CD4-positive, CD25-positive, alpha-beta regulatory T cell (primary cell): ENCODE measurements at regions not wholly inside any gene's neighbourhood (a gene's known extent, or its start where the extent isn't known, plus 50 kb on each side); places are given as distances from the start of the nearest gene placed in this dataset.
"Not testable (repeated sequence)": the region's sequence is repeated elsewhere in the genome, so short reads cannot be mapped to it uniquely, and the experiment has no call there.

Experiments
- ATAC-seq, 2 donors: fragments of 150-1000 bp; cut with Tn5 transposase; one replicate each; pipeline ENCODE4 v1.10.0; 2021; ENCODE audit warnings: low read depth in 2 of 2, moderate number of reproducible peaks in 2 of 2, moderate library complexity in 1 of 2
- DNase-seq, 3 donors: peaks; one replicate each; pipeline versions ENCODE4 v3.0.0 to v3.0.0-alpha.2; 2012 to 2022; ENCODE audit warnings: mixed read lengths in 1 of 3
- H3K27ac ChIP-seq: one replicate; pipeline ENCODE4 v1.7.0; 2013; ENCODE audit warnings: mild to moderate bottlenecking, low read length; ENCODE audit not compliant: insufficient read depth, poor library complexity, severe bottlenecking
- H3K27me3 ChIP-seq: one replicate; pipeline ENCODE4 v1.7.0; 2013; ENCODE audit warnings: low read length; ENCODE audit not compliant: control insufficient read depth, insufficient read depth
- H3K36me3 ChIP-seq: one replicate; pipeline ENCODE4 v1.7.0; 2013; ENCODE audit warnings: mild to moderate bottlenecking, low read length, moderate library complexity; ENCODE audit not compliant: control insufficient read depth, insufficient read depth
- H3K4me1 ChIP-seq: 2 replicates; pipeline ENCODE4 v1.7.0; 2013; ENCODE audit warnings: mild to moderate bottlenecking, low read length; ENCODE audit not compliant: insufficient read depth, control insufficient read depth, poor library complexity, severe bottlenecking
- H3K4me3 ChIP-seq: one replicate; pipeline ENCODE4 v1.7.0; 2013; ENCODE audit warnings: low read depth, mild to moderate bottlenecking, low read length, moderate library complexity
- H3K9me3 ChIP-seq, 2 experiments: 1 replicate in 1 of 2; 2 replicates in 1 of 2; pipeline ENCODE4 v1.7.0; 2013; ENCODE audit warnings: low read length in 2 of 2, mild to moderate bottlenecking in 1 of 2, moderate library complexity in 1 of 2; ENCODE audit not compliant: control insufficient read depth in 2 of 2
- H3K27ac Mint-ChIP-seq, 3 donors: one replicate each; pipeline ENCODE4 v1.8.0; 2020 to 2022; ENCODE audit warnings: mild to moderate bottlenecking in 3 of 3, mixed read lengths in 3 of 3, moderate library complexity in 2 of 3
- H3K27me3 Mint-ChIP-seq: one replicate; pipeline ENCODE4 v1.8.0; 2022; ENCODE audit warnings: mild to moderate bottlenecking, mixed read lengths
- H3K36me3 Mint-ChIP-seq: one replicate; pipeline ENCODE4 v1.8.0; 2020; ENCODE audit warnings: mixed read lengths
- H3K4me1 Mint-ChIP-seq, 4 donors: one replicate each; pipeline ENCODE4 v1.8.0; 2020 to 2022; ENCODE audit warnings: mixed read lengths in 4 of 4, mild to moderate bottlenecking in 1 of 4
- H3K4me3 Mint-ChIP-seq, 4 donors: one replicate each; pipeline ENCODE4 v1.8.0; 2020 to 2022; ENCODE audit warnings: mild to moderate bottlenecking in 4 of 4, mixed read lengths in 4 of 4, moderate library complexity in 3 of 4
- H3K9me3 Mint-ChIP-seq, 7 donors: one replicate each; pipeline ENCODE4 v1.8.0; 2020 to 2022; ENCODE audit warnings: mixed read lengths in 7 of 7, mild to moderate bottlenecking in 3 of 7, moderate library complexity in 2 of 7

DNA sequence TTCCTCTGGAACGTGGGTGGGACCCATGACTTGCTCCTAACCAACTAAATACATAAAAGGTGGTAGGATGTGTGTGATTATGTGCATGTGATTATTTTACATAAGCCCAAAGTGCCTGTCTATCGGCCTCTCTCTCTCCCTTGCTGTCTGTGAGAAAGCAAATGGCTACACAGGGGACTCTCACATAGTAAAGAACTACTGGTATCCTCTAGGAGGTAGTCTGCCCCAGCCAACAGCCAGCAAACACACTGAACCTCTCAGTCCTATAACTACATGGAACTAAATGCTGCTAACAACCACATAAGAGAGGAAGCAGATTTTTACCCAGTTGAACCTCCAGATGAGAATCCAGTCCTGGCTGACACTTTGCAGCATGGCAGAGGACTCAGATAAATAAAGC, 1249.4 kb downstream of the ADGRL3 start:
- Mint-ChIP-seq H3K27me3 (no peaks in the 10 kb centered on the region), H3K9me3 (peaks cover 0 to 11% (median 5%) of the 10 kb centered on the region in 7 donors), H3K27ac (no peak overlapping the region), H3K4me3 (no peak overlapping the region), H3K4me1 (no peaks in the 10 kb centered on the region), H3K36me3 (no peaks in the 10 kb centered on the region)
- H3K27ac ChIP-seq: no peak overlapping the region
- no peak overlapping the region for H3K4me3 ChIP-seq
- no peaks in the 10 kb centered on the region for H3K36me3 ChIP-seq
- DNase-seq (no peak), ATAC-seq (no peak)
- no peaks in the 10 kb centered on the region for H3K27me3 ChIP-seq
- no peaks in the 10 kb centered on the region for H3K9me3 ChIP-seq
- H3K4me1 ChIP-seq: no peaks in the 10 kb centered on the region

DNA sequence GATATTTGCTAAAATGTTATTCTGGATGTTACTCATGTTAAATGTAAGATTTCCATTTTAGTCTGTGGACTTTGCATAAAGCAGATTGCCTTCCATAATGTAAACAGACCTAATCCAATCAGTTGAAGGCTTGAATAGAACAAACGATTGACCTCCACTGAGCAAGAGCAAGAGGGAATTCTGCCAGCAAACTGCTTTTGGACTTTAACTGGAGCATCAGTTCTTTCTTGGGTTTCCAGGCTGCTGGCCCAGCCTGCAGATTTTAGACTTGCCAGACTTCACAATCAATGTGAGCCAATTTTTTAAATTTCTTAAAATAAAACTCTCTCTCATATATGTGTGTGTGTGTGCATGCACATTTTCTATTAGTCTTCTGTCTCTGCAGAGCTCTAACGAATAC, 1248.8 kb downstream of the ADGRL3 start:
- Histone ChIP-seq H3K36me3 (no peaks in the 10 kb centered on the region), H3K27ac (no peak overlapping the region), H3K4me3 (no peak overlapping the region), H3K27me3 (no peaks in the 10 kb centered on the region), H3K4me1 (no peaks in the 10 kb centered on the region), H3K9me3 (no peaks in the 10 kb centered on the region)
- H3K4me3 Mint-ChIP-seq: no peak overlapping the region
- H3K9me3 Mint-ChIP-seq: peaks cover 0 to 11% (median 5%) of the 10 kb centered on the region in 7 donors
- H3K27ac Mint-ChIP-seq: no peak overlapping the region
- no peaks in the 10 kb centered on the region for H3K36me3 Mint-ChIP-seq
- ATAC-seq (no peak), DNase-seq (no peak)
- H3K4me1 Mint-ChIP-seq: no peaks in the 10 kb centered on the region
- no peaks in the 10 kb centered on the region for H3K27me3 Mint-ChIP-seq

DNA sequence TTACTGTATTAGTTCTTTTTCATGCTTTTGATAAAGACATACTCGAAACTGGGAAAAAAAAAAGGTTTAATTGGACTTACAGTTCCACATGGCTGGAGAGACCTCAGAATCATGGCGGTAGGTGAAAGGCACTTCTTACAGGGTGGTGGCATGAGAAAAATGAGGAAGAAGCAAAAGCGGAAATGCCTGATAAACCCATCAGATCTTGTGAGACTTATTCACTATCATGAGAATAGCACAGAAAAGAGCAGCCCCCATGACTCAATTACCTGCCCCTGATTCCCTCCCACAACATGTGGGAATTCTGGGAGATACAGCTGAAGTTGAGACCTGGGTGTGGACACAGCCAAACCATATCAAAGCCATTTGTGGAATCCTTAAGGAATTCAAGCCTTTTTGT, 1238.9 kb downstream of the ADGRL3 start:
- Histone ChIP-seq H3K27me3 (no peaks in the 10 kb centered on the region), H3K36me3 (no peaks in the 10 kb centered on the region), H3K9me3 (no peaks in the 10 kb centered on the region), H3K27ac (no peak overlapping the region), H3K4me1 (no peaks in the 10 kb centered on the region), H3K4me3 (no peak overlapping the region)
- Mint-ChIP-seq H3K27me3 (no peaks in the 10 kb centered on the region), H3K4me1 (no peaks in the 10 kb centered on the region), H3K36me3 (no peaks in the 10 kb centered on the region), H3K4me3 (no peak overlapping the region), H3K9me3 (peaks cover 3 to 40% (median 18%) of the 10 kb centered on the region in 7 donors), H3K27ac (no peak overlapping the region)
- DNase-seq: no peak
- no peak for ATAC-seq

DNA sequence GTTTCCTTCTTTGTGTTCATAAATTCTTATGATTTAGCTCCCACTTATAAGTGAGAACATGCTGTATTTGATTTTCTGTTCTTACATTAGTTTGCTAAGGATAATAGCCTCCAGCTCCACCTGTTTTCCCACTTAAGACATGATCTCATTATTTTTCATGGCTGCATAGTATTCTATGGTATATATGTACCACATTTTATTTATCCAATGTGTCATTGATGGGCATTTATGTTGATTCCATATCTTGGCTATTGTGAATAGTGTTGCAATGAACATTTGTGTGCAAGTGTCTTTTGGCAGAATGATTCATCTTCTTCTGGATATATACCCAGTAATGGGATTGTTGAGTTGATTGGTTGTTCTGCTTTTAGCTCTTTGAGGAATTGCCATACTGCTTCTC, 1234.8 kb downstream of the ADGRL3 start:
- no peaks in the 10 kb centered on the region for H3K36me3 Mint-ChIP-seq
- Histone ChIP-seq H3K27me3 (no peaks in the 10 kb centered on the region), H3K9me3 (peaks cover 0 to 5% of the 10 kb centered on the region in 2 experiments), H3K27ac (no peak overlapping the region), H3K4me3 (no peak overlapping the region), H3K4me1 (no peaks in the 10 kb centered on the region), H3K36me3 (no peaks in the 10 kb centered on the region)
- no peaks in the 10 kb centered on the region for H3K27me3 Mint-ChIP-seq
- ATAC-seq: no peak
- H3K4me1 Mint-ChIP-seq: no peaks in the 10 kb centered on the region
- no peak overlapping the region for H3K27ac Mint-ChIP-seq
- peaks cover 5 to 33% (median 14%) of the 10 kb centered on the region in 7 donors for H3K9me3 Mint-ChIP-seq
- no peak for DNase-seq
- no peak overlapping the region for H3K4me3 Mint-ChIP-seq

DNA sequence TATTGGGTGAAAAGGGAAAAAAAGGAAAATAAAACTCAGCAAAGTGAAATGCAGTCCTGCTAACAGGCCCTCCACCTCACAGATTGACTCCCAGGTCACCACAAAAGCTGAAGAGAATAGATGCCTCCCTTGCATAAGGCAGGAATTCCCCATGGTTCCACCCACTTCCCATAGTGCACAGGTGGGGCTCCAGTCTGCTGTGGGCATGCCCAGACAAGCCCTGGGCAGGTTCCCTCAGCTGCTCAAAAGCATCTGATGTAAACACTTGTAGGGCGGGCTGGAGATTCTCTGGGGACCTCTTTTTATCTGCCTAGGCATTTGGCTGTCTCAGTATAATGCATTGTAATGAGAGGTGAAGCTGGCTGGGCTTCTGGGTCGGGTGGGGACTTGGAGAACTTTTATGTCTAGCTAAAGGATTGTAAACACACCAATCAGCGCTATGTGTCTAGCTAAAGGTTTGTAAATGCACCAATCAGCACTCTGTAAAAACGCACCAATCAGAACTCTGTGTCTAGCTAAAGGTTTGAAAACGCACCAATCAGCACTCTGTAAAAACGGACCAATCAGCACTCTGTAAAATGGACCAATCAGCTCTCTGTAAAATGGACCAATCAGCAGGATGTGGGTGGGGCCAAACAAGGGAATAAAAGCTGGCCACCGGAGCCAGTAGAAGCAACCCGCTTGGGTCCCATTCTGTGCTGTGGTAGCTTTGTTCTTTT, 1231.5 kb downstream of the ADGRL3 start:
- not testable (repeated sequence) for H3K4me3 ChIP-seq, H3K27me3 Mint-ChIP-seq, H3K36me3 Mint-ChIP-seq, H3K27ac ChIP-seq, H3K27ac Mint-ChIP-seq, DNase-seq, H3K27me3 ChIP-seq, H3K4me1 Mint-ChIP-seq, H3K36me3 ChIP-seq, H3K4me1 ChIP-seq, H3K4me3 Mint-ChIP-seq, ATAC-seq
- peaks cover 0 to 13% of the 10 kb centered on the region in 2 experiments for H3K9me3 ChIP-seq
- peaks cover 4 to 32% (median 12%) of the 10 kb centered on the region in 7 donors for H3K9me3 Mint-ChIP-seq

DNA sequence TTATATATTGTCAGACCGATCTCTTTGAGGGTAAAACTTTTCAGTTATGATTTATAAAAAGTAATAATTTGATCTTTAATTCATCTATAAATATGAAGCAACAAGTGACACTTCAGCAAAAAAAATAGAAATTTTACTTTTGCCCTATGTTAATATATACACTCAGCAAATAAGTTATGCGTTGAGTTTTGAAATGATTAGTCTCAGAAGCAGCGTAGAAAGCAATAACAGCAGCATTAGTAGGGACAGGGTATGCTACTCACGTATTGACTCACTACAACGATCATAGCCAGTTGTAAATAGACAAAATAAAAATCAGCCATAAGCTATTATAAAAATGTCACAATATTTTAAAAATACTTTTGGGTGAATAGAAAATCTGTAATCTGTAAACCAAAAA, 1229.2 kb downstream of the ADGRL3 start:
- Mint-ChIP-seq H3K4me1 (no peaks in the 10 kb centered on the region), H3K27me3 (no peaks in the 10 kb centered on the region), H3K4me3 (no peak overlapping the region), H3K36me3 (no peaks in the 10 kb centered on the region), H3K9me3 (peaks cover 0 to 23% (median 7%) of the 10 kb centered on the region in 7 donors), H3K27ac (no peak overlapping the region)
- H3K27me3 ChIP-seq: no peaks in the 10 kb centered on the region
- no peak for ATAC-seq
- peaks cover 0 to 13% of the 10 kb centered on the region in 2 experiments for H3K9me3 ChIP-seq
- no peak overlapping the region for H3K4me3 ChIP-seq
- DNase-seq: no peak
- H3K4me1 ChIP-seq: no peaks in the 10 kb centered on the region
- H3K36me3 ChIP-seq: no peaks in the 10 kb centered on the region
- H3K27ac ChIP-seq: no peak overlapping the region

DNA sequence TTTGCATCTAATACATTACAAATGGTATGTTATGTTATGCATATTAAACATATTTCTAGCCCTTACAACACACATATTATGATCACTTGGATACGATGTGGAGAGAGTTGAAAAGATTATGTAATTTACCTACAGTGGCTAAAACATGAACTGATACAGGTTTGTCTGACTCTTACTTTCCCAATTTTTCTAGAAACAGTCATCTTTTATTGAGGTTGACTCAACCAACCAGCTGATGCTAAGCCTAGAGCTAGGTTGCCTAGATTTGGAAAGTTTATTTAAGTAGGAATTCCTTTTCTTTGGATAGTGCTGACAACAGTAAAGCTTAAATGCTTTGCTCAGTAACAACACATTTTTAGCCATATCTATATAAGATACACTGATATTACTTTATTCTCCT, 1215.1 kb downstream of the ADGRL3 start:
- no peaks in the 10 kb centered on the region for H3K4me1 Mint-ChIP-seq
- H3K9me3 ChIP-seq: peaks cover 0 to 2% of the 10 kb centered on the region in 2 experiments
- H3K27me3 ChIP-seq: no peaks in the 10 kb centered on the region
- no peaks in the 10 kb centered on the region for H3K27me3 Mint-ChIP-seq
- H3K4me3 ChIP-seq: no peak overlapping the region
- no peaks in the 10 kb centered on the region for H3K36me3 Mint-ChIP-seq
- H3K9me3 Mint-ChIP-seq: peaks cover 5 to 18% (median 14%) of the 10 kb centered on the region in 7 donors
- no peak overlapping the region for H3K27ac Mint-ChIP-seq
- H3K4me3 Mint-ChIP-seq: no peak overlapping the region
- H3K27ac ChIP-seq: no peak overlapping the region
- ATAC-seq: no peak
- DNase-seq: no peak
- no peaks in the 10 kb centered on the region for H3K36me3 ChIP-seq
- H3K4me1 ChIP-seq: no peaks in the 10 kb centered on the region

GRCh38 chr4:62414563-62414962, 1214.4 kb downstream of the ADGRL3 start:
- no peak for ATAC-seq

More at GRCh38 chr4:62414563-62414962, 1214.4 kb downstream of the ADGRL3 start:
- Histone ChIP-seq H3K4me3 (no peak overlapping the region), H3K27me3 (no peaks in the 10 kb centered on the region), H3K4me1 (no peaks in the 10 kb centered on the region), H3K27ac (no peak overlapping the region), H3K9me3 (peaks cover 0 to 2% of the 10 kb centered on the region in 2 experiments), H3K36me3 (no peaks in the 10 kb centered on the region)
- Mint-ChIP-seq H3K36me3 (no peaks in the 10 kb centered on the region), H3K27ac (no peak overlapping the region), H3K27me3 (no peaks in the 10 kb centered on the region), H3K9me3 (peaks cover 5 to 18% (median 11%) of the 10 kb centered on the region in 7 donors), H3K4me3 (no peak overlapping the region), H3K4me1 (no peaks in the 10 kb centered on the region)
- DNase-seq: no peak
